Endothelial cell of umbilical vein (primary cell): ENCODE measurements at regions not wholly inside any gene's neighbourhood (a gene's known extent, or its start where the extent isn't known, plus 50 kb on each side); places are given as distances from the start of the nearest gene placed in this dataset.

Source experiments
- BruUV-seq: library from RNA; stranded (reverse); fragments of 400-500 nt; replicated peaks from 2 replicates; lab custom pipeline; 2021; lab: Mats Ljungman, UMichigan
- CTCF ChIA-PET: fragments of 300-600, 350-600 bp; sonication (Branson Sonifier 250); formaldehyde crosslinking; loops from one replicate; lab custom pipeline; 2021; ENCODE audit warnings: antibody characterized with exemption, inconsistent platforms; lab: Charles Lee
- POLR2A ChIA-PET: fragments of 300-600, 350-600 bp; sonication (Branson Sonifier 250); formaldehyde crosslinking; loops from one replicate; lab custom pipeline; 2021; ENCODE audit warnings: antibody characterized with exemption, inconsistent platforms; lab: Charles Lee
- DNase-seq: peaks from one replicate; pipeline ENCODE4 v3.0.0-alpha.2; 2011; ENCODE audit warnings: low read depth, low spot score
- FAIRE-seq: peaks from 2 replicates; lab custom pipeline; 2011; peaks lifted over from hg19 to GRCh38; lab: Jason Lieb, UNC
- H2AFZ ChIP-seq: 2 replicates; pipeline ENCODE4 v1.6.0; 2012; ENCODE audit warnings: low read depth, low read length, control low read depth, inconsistent platforms
- H3K27ac ChIP-seq: 2 replicates; pipeline ENCODE4 v1.5.1; 2011; ENCODE audit warnings: low read depth, mild to moderate bottlenecking, control low read depth, low read length, moderate library complexity; ENCODE audit not compliant: insufficient read depth
- H3K27me3 ChIP-seq, 2 experiments: 2 replicates each; pipeline versions ENCODE4 v1.6.0 to v1.6.1; 2011; ENCODE audit warnings: low read length in 2 of 2, mixed read lengths in 1 of 2; ENCODE audit not compliant: control insufficient read depth in 2 of 2, insufficient read depth in 2 of 2
- H3K36me3 ChIP-seq, 2 experiments: 2 replicates in 1 of 2; 3 replicates in 1 of 2; pipeline ENCODE4 v1.5.1; 2011; ENCODE audit warnings: low read length in 2 of 2, mild to moderate bottlenecking in 1 of 2, moderate library complexity in 1 of 2; ENCODE audit not compliant: control insufficient read depth in 2 of 2, insufficient read depth in 2 of 2; ENCODE audit errors: extremely low read depth in 1 of 2
- H3K4me1 ChIP-seq: 3 replicates; pipeline ENCODE4 v1.5.1; 2011; ENCODE audit warnings: mild to moderate bottlenecking, low read length; ENCODE audit not compliant: control insufficient read depth, insufficient read depth; ENCODE audit errors: extremely low read depth
- H3K4me2 ChIP-seq: 2 replicates; pipeline ENCODE4 v1.6.1; 2011; ENCODE audit warnings: low read length, control low read depth, mixed read lengths; ENCODE audit not compliant: insufficient read depth
- H3K4me3 ChIP-seq, 3 experiments: fragments of 200-600 bp in 1 of 3; sonication (generic), shearing (Covaris generic) in 1 of 3; replicated peaks in 1 of 3; 2 replicates each; pipeline ENCODE4 v1.5.1; 2011 to 2016; ENCODE audit warnings: control low read depth in 3 of 3, low read length in 3 of 3, mild to moderate bottlenecking in 2 of 3, inconsistent platforms in 1 of 3, low read depth in 1 of 3, moderate library complexity in 1 of 3; ENCODE audit not compliant: insufficient read depth in 1 of 3
- H3K79me2 ChIP-seq: 2 replicates; pipeline ENCODE4 v1.6.0; 2012; ENCODE audit warnings: low read length, inconsistent platforms; ENCODE audit not compliant: control insufficient read depth, insufficient read depth
- H3K9ac ChIP-seq: replicated peaks from 2 replicates; pipeline ENCODE3; 2011; ENCODE audit warnings: low read length, control low read depth; ENCODE audit not compliant: insufficient read depth; ENCODE audit errors: extremely low read depth
- H3K9me1 ChIP-seq: replicated peaks from 3 replicates; pipeline ENCODE4 v1.6.0; 2011; ENCODE audit warnings: mild to moderate bottlenecking, low read length; ENCODE audit not compliant: control insufficient read depth, insufficient read depth; ENCODE audit errors: extremely low read depth
- H3K9me3 ChIP-seq: replicated peaks from 2 replicates; pipeline ENCODE4 v1.5.1; 2012; ENCODE audit warnings: low read length, inconsistent platforms; ENCODE audit not compliant: control insufficient read depth, insufficient read depth
- H4K20me1 ChIP-seq: replicated peaks from 2 replicates; pipeline ENCODE3; 2011; ENCODE audit warnings: mild to moderate bottlenecking, low read length; ENCODE audit not compliant: control insufficient read depth, insufficient read depth; ENCODE audit errors: extremely low read depth
- EZH2 ChIP-seq: IDR thresholded peaks from 2 replicates; pipeline ENCODE4 v1.6.1; 2012; ENCODE audit warnings: borderline replicate concordance, low read depth, mild to moderate bottlenecking, moderate library complexity, low read length, inconsistent platforms; ENCODE audit not compliant: severe bottlenecking
- FOS ChIP-seq: IDR thresholded peaks from 2 replicates; pipeline ENCODE4 v1.6.1; 2011; ENCODE audit warnings: mild to moderate bottlenecking, low read length, moderate library complexity, borderline replicate concordance; ENCODE audit not compliant: insufficient read depth
- GATA2 ChIP-seq: IDR thresholded peaks from 2 replicates; pipeline ENCODE4 v1.7.0; 2011; ENCODE audit warnings: low read depth, mild to moderate bottlenecking, moderate library complexity, mixed read lengths, low read length; ENCODE audit not compliant: insufficient read length, insufficient read depth
- JUN ChIP-seq: IDR thresholded peaks from 2 replicates; pipeline ENCODE4 v1.6.1; 2011; ENCODE audit warnings: borderline replicate concordance, low read depth; ENCODE audit not compliant: insufficient read length, insufficient read depth
- MYC ChIP-seq: IDR thresholded peaks from one replicate; pipeline ENCODE4 v1.6.1; 2011; ENCODE audit warnings: mild to moderate bottlenecking, low read depth, low read length
- POLR2A ChIP-seq: IDR thresholded peaks from 2 replicates; pipeline ENCODE4 v1.6.1; 2012; ENCODE audit warnings: low read depth, mild to moderate bottlenecking, control low read depth, low read length
- POLR2AphosphoS5 ChIP-seq: IDR thresholded peaks from 2 replicates; pipeline ENCODE4 v1.6.1; 2012; ENCODE audit warnings: low read depth, mild to moderate bottlenecking, control low read depth, low read length, moderate library complexity; ENCODE audit not compliant: insufficient read depth
- dilution Hi-C: fragments of 300-500 bp; cut with MboI; formaldehyde crosslinking; loops from one replicate; pipeline ENCODE4 v1.15.0; 2019; ENCODE audit warnings: low sequenced_read_pairs; ENCODE audit not compliant: extremely low pct_ligation_motif_present
- intact Hi-C: fragments of 100-400 bp; cut with micrococcal nuclease; formaldehyde crosslinking; loops from one replicate; pipeline ENCODE4 v1.10.0; 2022
- TF ChIP-seq, protein P1 (sequence below), 2 donors: IDR thresholded peaks; 1 replicate in 1 of 2; 2 replicates in 1 of 2; pipeline ENCODE4 v1.5.1; 2011; ENCODE audit warnings: low read length in 2 of 2, mild to moderate bottlenecking in 2 of 2, moderate library complexity in 2 of 2, control low read depth in 1 of 2, inconsistent platforms in 1 of 2, low read depth in 1 of 2; ENCODE audit not compliant: insufficient read depth in 1 of 2; ENCODE audit errors: extremely low read depth in 1 of 2
- TF ChIP-seq, protein P2 (sequence below): IDR thresholded peaks from 2 replicates; pipeline ENCODE4 v1.6.1; 2011; ENCODE audit not compliant: insufficient read depth, insufficient read length

DNA sequence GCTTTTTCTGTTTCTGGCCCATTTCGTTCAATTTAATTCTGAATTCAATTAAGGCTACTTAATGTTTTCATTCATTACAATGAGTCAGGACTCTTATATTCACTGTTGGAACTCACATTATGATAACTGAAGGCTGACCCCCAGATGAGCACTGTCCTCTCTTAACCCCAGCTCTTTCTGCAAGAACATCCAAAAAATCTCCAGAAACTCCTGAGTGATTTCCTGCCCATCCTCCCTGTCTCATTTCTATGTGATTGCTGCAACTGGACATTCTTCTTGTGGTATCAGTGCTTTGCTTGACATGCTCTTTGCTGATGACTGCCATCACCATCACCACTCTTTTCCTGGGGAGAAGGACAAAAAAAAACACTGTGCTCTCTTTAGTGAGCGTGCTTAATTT, 240.3 kb downstream of the SPRY2 start:
- H3K79me2 ChIP-seq: no peaks in the 10 kb centered on the region
- DNase-seq (no peak), FAIRE-seq (no peak)
- no peak overlapping the region for H3K27ac ChIP-seq
- no peaks in the 10 kb centered on the region for H3K4me1 ChIP-seq
- CTCF ChIA-PET: no interaction called here
- no peak overlapping the region for H3K4me3 ChIP-seq
- no peaks in the 10 kb centered on the region for H3K9me3 ChIP-seq
- dilution Hi-C loops: no loop called here
- no peaks in the 10 kb centered on the region for H4K20me1 ChIP-seq
- no peaks in the 10 kb centered on the region for H3K9me1 ChIP-seq
- TF ChIP-seq JUN (no peak), POLR2AphosphoS5 (no peak), GATA2 (no peak), POLR2A (no peak), EZH2 (no peak), FOS (no peak), MYC (no peak)
- TF ChIP-seq, protein P1, sequence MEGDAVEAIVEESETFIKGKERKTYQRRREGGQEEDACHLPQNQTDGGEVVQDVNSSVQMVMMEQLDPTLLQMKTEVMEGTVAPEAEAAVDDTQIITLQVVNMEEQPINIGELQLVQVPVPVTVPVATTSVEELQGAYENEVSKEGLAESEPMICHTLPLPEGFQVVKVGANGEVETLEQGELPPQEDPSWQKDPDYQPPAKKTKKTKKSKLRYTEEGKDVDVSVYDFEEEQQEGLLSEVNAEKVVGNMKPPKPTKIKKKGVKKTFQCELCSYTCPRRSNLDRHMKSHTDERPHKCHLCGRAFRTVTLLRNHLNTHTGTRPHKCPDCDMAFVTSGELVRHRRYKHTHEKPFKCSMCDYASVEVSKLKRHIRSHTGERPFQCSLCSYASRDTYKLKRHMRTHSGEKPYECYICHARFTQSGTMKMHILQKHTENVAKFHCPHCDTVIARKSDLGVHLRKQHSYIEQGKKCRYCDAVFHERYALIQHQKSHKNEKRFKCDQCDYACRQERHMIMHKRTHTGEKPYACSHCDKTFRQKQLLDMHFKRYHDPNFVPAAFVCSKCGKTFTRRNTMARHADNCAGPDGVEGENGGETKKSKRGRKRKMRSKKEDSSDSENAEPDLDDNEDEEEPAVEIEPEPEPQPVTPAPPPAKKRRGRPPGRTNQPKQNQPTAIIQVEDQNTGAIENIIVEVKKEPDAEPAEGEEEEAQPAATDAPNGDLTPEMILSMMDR (IDR thresholded peaks at IDR 0.05; ENCODE audit: extremely low read depth in 1 of 2, insufficient read depth in 1 of 2, low read depth in 1 of 2, low read length in 2 of 2): no peak
- TF ChIP-seq, protein P2, sequence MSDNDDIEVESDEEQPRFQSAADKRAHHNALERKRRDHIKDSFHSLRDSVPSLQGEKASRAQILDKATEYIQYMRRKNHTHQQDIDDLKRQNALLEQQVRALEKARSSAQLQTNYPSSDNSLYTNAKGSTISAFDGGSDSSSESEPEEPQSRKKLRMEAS: no peak
- no peak overlapping the region for H3K9ac ChIP-seq
- no peak overlapping the region for H2AFZ ChIP-seq
- no peaks in the 10 kb centered on the region for H3K36me3 ChIP-seq
- intact Hi-C loops: no loop called here
- no peaks in the 10 kb centered on the region for H3K27me3 ChIP-seq
- POLR2A ChIA-PET: no interaction called here
- no TSS peak for BruUV-seq
- H3K4me2 ChIP-seq: no peak overlapping the region
